CD4-positive, alpha-beta T cell (primary cell): ENCODE measurements at regions not wholly inside any gene's neighbourhood (a gene's known extent, or its start where the extent isn't known, plus 50 kb on each side); places are given as distances from the start of the nearest gene placed in this dataset.

Experiments
- ATAC-seq: fragments of 200-7000 bp; cut with Tn5 transposase; one replicate; pipeline ENCODE4 v1.10.0; 2022; ENCODE audit warnings: mild to moderate bottlenecking; ENCODE audit not compliant: poor library complexity
- CTCF ChIA-PET: fragments of 350-600 bp; sonication (Branson Sonifier 250); formaldehyde crosslinking; loops from one replicate; lab custom pipeline; 2021; ENCODE audit warnings: antibody characterized with exemption, inconsistent platforms; lab: Charles Lee
- POLR2A ChIA-PET: fragments of 350-600 bp; sonication (Branson Sonifier 250); formaldehyde crosslinking; loops from one replicate; lab custom pipeline; 2021; ENCODE audit warnings: antibody characterized with exemption, inconsistent platforms; lab: Charles Lee
- DNase-seq, 14 experiments: peaks; one replicate each; pipeline ENCODE4 v3.0.0-alpha.2; 2013 to 2020; ENCODE audit warnings: mixed read lengths in 2 of 14
- H3K27ac ChIP-seq, 2 donors: one replicate each; pipeline versions ENCODE4 v1.5.1 to v1.7.0; 2013; ENCODE audit warnings: low read length in 2 of 2, low read depth in 1 of 2, mild to moderate bottlenecking in 1 of 2
- H3K27me3 ChIP-seq, 2 experiments: 1 replicate in 1 of 2; 2 replicates in 1 of 2; pipeline versions ENCODE4 v1.6.1 to v1.7.0; 2013; ENCODE audit warnings: low read length in 2 of 2, control low read depth in 1 of 2, mild to moderate bottlenecking in 1 of 2, moderate library complexity in 1 of 2; ENCODE audit not compliant: insufficient read depth in 2 of 2, control insufficient read depth in 1 of 2
- H3K36me3 ChIP-seq: one replicate; pipeline ENCODE4 v1.6.1; 2013; ENCODE audit warnings: low read length, control low read depth; ENCODE audit not compliant: insufficient read depth
- H3K4me1 ChIP-seq: one replicate; pipeline ENCODE4 v1.6.1; 2013; ENCODE audit warnings: low read length, control low read depth; ENCODE audit not compliant: insufficient read depth
- H3K4me3 ChIP-seq: one replicate; pipeline ENCODE4 v1.5.1; 2013; ENCODE audit warnings: mild to moderate bottlenecking, low read length, moderate library complexity
- H3K9me3 ChIP-seq, 2 experiments: 1 replicate in 1 of 2; 2 replicates in 1 of 2; pipeline versions ENCODE4 v1.6.1 to v1.7.0; 2013; ENCODE audit warnings: low read length in 2 of 2, mild to moderate bottlenecking in 2 of 2, control low read depth in 1 of 2, moderate library complexity in 1 of 2; ENCODE audit not compliant: control insufficient read depth in 1 of 2, insufficient read depth in 1 of 2
- H3K27ac Mint-ChIP-seq: one replicate; pipeline ENCODE4 v1.8.0; 2020; ENCODE audit warnings: mixed read lengths
- H3K27me3 Mint-ChIP-seq: one replicate; pipeline ENCODE4 v1.8.0; 2021; ENCODE audit warnings: mixed read lengths
- H3K36me3 Mint-ChIP-seq: one replicate; pipeline ENCODE4 v1.8.0; 2021; ENCODE audit warnings: low read depth, mixed read lengths
- H3K4me1 Mint-ChIP-seq: one replicate; pipeline ENCODE4 v1.8.0; 2021; ENCODE audit warnings: low read depth, mixed read lengths
- H3K4me3 Mint-ChIP-seq: one replicate; pipeline ENCODE4 v1.8.0; 2020; ENCODE audit warnings: mild to moderate bottlenecking, mixed read lengths
- H3K9me3 Mint-ChIP-seq: one replicate; pipeline ENCODE4 v1.8.0; 2020; ENCODE audit warnings: mixed read lengths
- CTCF ChIP-seq: fragments of 200-600 bp; IDR thresholded peaks from one replicate; pipeline ENCODE4 v1.8.0; 2022; ENCODE audit warnings: antibody characterized with exemption, mild to moderate bottlenecking
- intact Hi-C, 2 experiments: fragments of 100-400 bp; cut with DNase I in 1 of 2; cut with micrococcal nuclease in 1 of 2; formaldehyde crosslinking; loops; one replicate each; pipeline versions ENCODE4 v1.15.1 to v1.9.0; 2023 to 2025; cut with DNase I, micrococcal nuclease

GRCh38 chr6:126181173-126181741, 158.7 kb upstream of the CENPW start:
- ATAC-seq (no peak), DNase-seq (no peak)
- no peaks in the 10 kb centered on the region for H3K27me3 ChIP-seq
- H3K4me3 ChIP-seq, result no peak overlapping the region
- ChIA-PET POLR2A (no interaction called here), CTCF (no interaction called here)
- Mint-ChIP-seq H3K4me3 (no peak overlapping the region), H3K27ac (no peak overlapping the region), H3K27me3 (no peaks in the 10 kb centered on the region), H3K4me1 (no peaks in the 10 kb centered on the region), H3K36me3 (no peaks in the 10 kb centered on the region), H3K9me3 (no peaks in the 10 kb centered on the region)
- H3K4me1 ChIP-seq, result no peaks in the 10 kb centered on the region
- no peaks in the 10 kb centered on the region for H3K36me3 ChIP-seq
- H3K9me3 ChIP-seq, result no peaks in the 10 kb centered on the region
- intact Hi-C loops, result no loop called here
- no peak for TF ChIP-seq CTCF
- no peak overlapping the region for H3K27ac ChIP-seq

GRCh38 chr6:126181890-126182289, 158.0 kb upstream of the CENPW start:
- no peak for DNase-seq
- Mint-ChIP-seq H3K4me3 (no peak overlapping the region), H3K4me1 (no peaks in the 10 kb centered on the region), H3K27me3 (no peaks in the 10 kb centered on the region), H3K36me3 (no peaks in the 10 kb centered on the region), H3K27ac (no peak overlapping the region), H3K9me3 (no peaks in the 10 kb centered on the region)
- no peak for ATAC-seq
- no peak overlapping the region for H3K27ac ChIP-seq
- H3K36me3 ChIP-seq, result no peaks in the 10 kb centered on the region
- no peak overlapping the region for H3K4me3 ChIP-seq
- CTCF ChIA-PET, result no interaction called here
- TF ChIP-seq CTCF, result no peak
- H3K4me1 ChIP-seq, result no peaks in the 10 kb centered on the region
- H3K9me3 ChIP-seq, result no peaks in the 10 kb centered on the region
- intact Hi-C loops, result no loop called here
- POLR2A ChIA-PET, result no interaction called here
- H3K27me3 ChIP-seq, result no peaks in the 10 kb centered on the region

- ChIA-PET POLR2A (no interaction called here), CTCF (no interaction called here)
- Mint-ChIP-seq H3K4me1 (no peaks in the 10 kb centered on the region), H3K27me3 (no peaks in the 10 kb centered on the region), H3K9me3 (no peaks in the 10 kb centered on the region), H3K36me3 (no peaks in the 10 kb centered on the region), H3K4me3 (no peak overlapping the region), H3K27ac (no peak overlapping the region)
- intact Hi-C loops, result no loop called here
- Histone ChIP-seq H3K4me3 (no peak overlapping the region), H3K9me3 (no peaks in the 10 kb centered on the region), H3K4me1 (no peaks in the 10 kb centered on the region), H3K27ac (no peak overlapping the region), H3K36me3 (no peaks in the 10 kb centered on the region), H3K27me3 (no peaks in the 10 kb centered on the region)
- TF ChIP-seq CTCF, result no peak
- ATAC-seq, result no peak
- DNase-seq, result no peak
These were observed 157.1 kb upstream of the CENPW start for GRCh38 chr6:126182650-126183311.
